ENCODE measurements at regions not wholly inside any gene's neighbourhood (a gene's known extent, or its start where the extent isn't known, plus 50 kb on each side); places are given as distances from the start of the nearest gene placed in this dataset.

GRCh38 chr1:113199760-113200455, 126.9 kb downstream of the LRIG2 start:
- no peak overlapping the region for H2AFZ ChIP-seq (ENCODE audit: low read length)
- ChIA-PET POLR2A (ENCODE audit: unreplicated experiment) (no interaction called here), CTCF (no interaction called here)
- no TSS peak for BruUV-seq (replicated peaks)
- intact Hi-C loops (cut with micrococcal nuclease) = no loop called here
- H3K9me2 ChIP-seq (replicated peaks; ENCODE audit: low read length) = no peaks in the 10 kb centered on the region
- H3K4me2 ChIP-seq (ENCODE audit: low read length) = no peak overlapping the region
- H3K9me3 ChIP-seq (ENCODE audit: low read length) = no peaks in the 10 kb centered on the region
- no peaks in the 10 kb centered on the region for H3K27me3 ChIP-seq (ENCODE audit: low read length)
- no peak overlapping the region for H3K9ac ChIP-seq (ENCODE audit: low read length)
- H3K36me3 ChIP-seq (ENCODE audit: low read depth, low read length) = no peaks in the 10 kb centered on the region
- H3K4me1 ChIP-seq (ENCODE audit: insufficient read depth, low read length) = no peaks in the 10 kb centered on the region
- H4K20me1 ChIP-seq (ENCODE audit: low read length) = no peaks in the 10 kb centered on the region
- no peak overlapping the region for H3K4me3 ChIP-seq (ENCODE audit: low read length)
- TF ChIP-seq CTCF (conservative IDR thresholded peaks at IDR 0.05; ENCODE audit: low read depth, low read length) = no peak
- no peak for TF ChIP-seq EZH2phosphoT487 (IDR thresholded peaks at IDR 0.05; ENCODE audit: borderline replicate concordance, low read length)
- TF ChIP-seq EZH2 (IDR thresholded peaks at IDR 0.05; ENCODE audit: low read length, unreplicated experiment) = no peak
- DNase-seq (no peak), ATAC-seq (no peak)
- no peaks in the 10 kb centered on the region for H3F3A ChIP-seq (ENCODE audit: low read length, unreplicated experiment)
- no peaks in the 10 kb centered on the region for H3K79me2 ChIP-seq (ENCODE audit: low read length)
- no peak overlapping the region for H3K27ac ChIP-seq (ENCODE audit: low read length)

- no peak overlapping the region for H2AFZ ChIP-seq (ENCODE audit: low read length)
- no peak overlapping the region for H3K4me2 ChIP-seq (ENCODE audit: low read length)
- BruUV-seq (replicated peaks) = no TSS peak
- no peaks in the 10 kb centered on the region for H3K27me3 ChIP-seq (ENCODE audit: low read length)
- H3K9me3 ChIP-seq (ENCODE audit: low read length) = no peaks in the 10 kb centered on the region
- H3K79me2 ChIP-seq (ENCODE audit: low read length) = no peaks in the 10 kb centered on the region
- no peak for DNase-seq
- H4K20me1 ChIP-seq (ENCODE audit: low read length) = no peaks in the 10 kb centered on the region
- H3K9ac ChIP-seq (ENCODE audit: low read length) = no peak overlapping the region
- no peak for ATAC-seq
- CTCF ChIA-PET = no interaction called here
- H3F3A ChIP-seq (ENCODE audit: low read length, unreplicated experiment) = no peaks in the 10 kb centered on the region
- intact Hi-C loops (cut with micrococcal nuclease) = no loop called here
- no peaks in the 10 kb centered on the region for H3K36me3 ChIP-seq (ENCODE audit: low read depth, low read length)
- no peak overlapping the region for H3K27ac ChIP-seq (ENCODE audit: low read length)
- TF ChIP-seq EZH2phosphoT487 (IDR thresholded peaks at IDR 0.05; ENCODE audit: borderline replicate concordance, low read length) (no peak), CTCF (conservative IDR thresholded peaks at IDR 0.05; ENCODE audit: low read depth, low read length) (no peak), EZH2 (IDR thresholded peaks at IDR 0.05; ENCODE audit: low read length, unreplicated experiment) (no peak)
- no peak overlapping the region for H3K4me3 ChIP-seq (ENCODE audit: low read length)
- no peaks in the 10 kb centered on the region for H3K9me2 ChIP-seq (replicated peaks; ENCODE audit: low read length)
- H3K4me1 ChIP-seq (ENCODE audit: insufficient read depth, low read length) = no peaks in the 10 kb centered on the region
- POLR2A ChIA-PET (ENCODE audit: unreplicated experiment) = no interaction called here
Observed at GRCh38 chr1:113201560-113201959, 128.6 kb downstream of the LRIG2 start.

GRCh38 chr1:113205980-113206766, 133.2 kb downstream of the LRIG2 start:
- no peaks in the 10 kb centered on the region for H3F3A ChIP-seq (ENCODE audit: low read length, unreplicated experiment)
- no peaks in the 10 kb centered on the region for H3K27me3 ChIP-seq (ENCODE audit: low read length)
- no peaks in the 10 kb centered on the region for H3K79me2 ChIP-seq (ENCODE audit: low read length)
- H3K4me1 ChIP-seq (ENCODE audit: insufficient read depth, low read length) = no peaks in the 10 kb centered on the region
- no peak overlapping the region for H3K9ac ChIP-seq (ENCODE audit: low read length)
- H3K9me2 ChIP-seq (replicated peaks; ENCODE audit: low read length) = no peaks in the 10 kb centered on the region
- H3K4me2 ChIP-seq (ENCODE audit: low read length) = no peak overlapping the region
- POLR2A ChIA-PET (ENCODE audit: unreplicated experiment) = no interaction called here
- no peaks in the 10 kb centered on the region for H3K9me3 ChIP-seq (ENCODE audit: low read length)
- H3K36me3 ChIP-seq (ENCODE audit: low read depth, low read length) = no peaks in the 10 kb centered on the region
- TF ChIP-seq EZH2 (IDR thresholded peaks at IDR 0.05; ENCODE audit: low read length, unreplicated experiment) = no peak
- TF ChIP-seq EZH2phosphoT487 (IDR thresholded peaks at IDR 0.05; ENCODE audit: borderline replicate concordance, low read length) = no peak
- no peak for TF ChIP-seq CTCF (conservative IDR thresholded peaks at IDR 0.05; ENCODE audit: low read depth, low read length)
- no TSS peak for BruUV-seq (replicated peaks)
- DNase-seq = no peak
- no peak overlapping the region for H3K27ac ChIP-seq (ENCODE audit: low read length)
- H4K20me1 ChIP-seq (ENCODE audit: low read length) = no peaks in the 10 kb centered on the region
- CTCF ChIA-PET = no interaction called here
- intact Hi-C loops (cut with micrococcal nuclease) = no loop called here
- H3K4me3 ChIP-seq (ENCODE audit: low read length) = no peak overlapping the region
- H2AFZ ChIP-seq (ENCODE audit: low read length) = no peak overlapping the region
- ATAC-seq = no peak

Data from PC-3 (cell line).